NCI-H2029 (cell line): ENCODE measurements at regions not wholly inside any gene's neighbourhood (a gene's known extent, or its start where the extent isn't known, plus 50 kb on each side); places are given as distances from the start of the nearest gene placed in this dataset.
"Not testable (repeated sequence)": the region's sequence is repeated elsewhere in the genome, so short reads cannot be mapped to it uniquely, and the experiment has no call there.

Experiments
- DNase-seq: peaks from one replicate; lab custom pipeline; 2025; lab: John Stamatoyannopoulos, UW

DNA sequence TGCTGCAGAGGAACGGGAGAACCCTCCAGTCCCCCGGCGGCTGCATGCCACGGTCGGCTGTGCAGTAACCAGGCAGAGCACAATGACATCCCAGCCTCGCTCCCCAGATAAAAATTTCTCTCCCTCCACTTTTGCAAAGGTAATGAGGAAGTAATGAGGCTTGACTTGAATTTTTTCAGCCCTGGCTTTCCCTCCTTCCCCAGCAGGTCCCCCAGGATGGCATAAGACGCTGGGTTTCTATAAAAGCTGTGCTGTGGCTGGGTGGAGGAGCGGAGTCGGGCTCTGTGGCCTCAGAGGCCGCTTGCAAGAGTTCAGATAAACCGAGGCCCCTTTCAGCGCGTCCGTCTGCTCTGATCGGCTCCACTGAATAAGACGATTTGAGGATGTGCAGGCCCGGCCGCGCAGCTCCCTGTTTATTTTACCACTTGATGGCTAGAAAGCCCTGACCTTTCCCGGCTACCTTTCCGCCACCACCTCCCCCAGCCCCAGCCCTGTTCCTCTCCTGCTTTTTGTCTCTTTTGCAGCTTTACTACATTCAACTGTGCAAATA lies 351.9 kb upstream of the IRX2 start:
- no peak for DNase-seq

DNA sequence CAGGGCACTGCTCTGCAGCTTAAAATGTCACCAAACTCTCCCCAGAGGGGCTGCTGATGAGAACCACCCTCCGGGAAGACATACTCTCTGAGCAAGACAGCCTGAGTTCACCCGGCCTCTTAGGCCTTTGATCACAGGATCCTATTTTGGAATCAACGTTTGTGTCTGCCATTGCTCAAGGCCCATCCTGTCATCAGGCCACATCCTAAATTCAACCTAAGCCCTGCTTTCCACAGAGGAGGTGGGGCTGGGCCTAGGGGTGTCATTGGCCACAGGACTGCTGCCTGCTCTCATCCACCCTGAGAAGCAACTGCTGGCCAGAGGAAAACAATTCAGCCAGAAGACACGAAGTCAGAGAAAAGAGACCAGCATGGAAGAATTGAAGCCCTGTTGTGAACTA lies 351.1 kb upstream of the IRX2 start:
- DNase-seq = no peak

DNA sequence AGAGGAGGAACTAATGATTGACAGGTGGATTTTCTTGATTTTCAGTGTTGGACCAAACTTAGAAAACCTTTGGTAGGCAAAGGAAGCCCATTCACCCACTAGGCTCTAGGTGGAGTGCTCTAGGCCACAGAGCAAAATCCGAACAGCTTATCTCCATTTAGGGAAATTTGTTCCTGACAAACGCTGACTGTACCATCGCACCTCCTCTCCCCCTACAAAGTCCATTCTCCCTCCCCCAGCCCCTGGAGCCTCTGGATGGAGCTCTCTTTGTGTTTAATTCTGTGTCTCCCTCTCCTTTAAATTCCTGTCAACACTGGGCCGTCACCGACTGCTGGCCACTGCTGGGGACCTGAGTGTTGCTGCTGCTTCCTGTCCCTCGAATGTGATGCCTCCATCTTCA lies 350.1 kb upstream of the IRX2 start:
- no peak for DNase-seq

DNA sequence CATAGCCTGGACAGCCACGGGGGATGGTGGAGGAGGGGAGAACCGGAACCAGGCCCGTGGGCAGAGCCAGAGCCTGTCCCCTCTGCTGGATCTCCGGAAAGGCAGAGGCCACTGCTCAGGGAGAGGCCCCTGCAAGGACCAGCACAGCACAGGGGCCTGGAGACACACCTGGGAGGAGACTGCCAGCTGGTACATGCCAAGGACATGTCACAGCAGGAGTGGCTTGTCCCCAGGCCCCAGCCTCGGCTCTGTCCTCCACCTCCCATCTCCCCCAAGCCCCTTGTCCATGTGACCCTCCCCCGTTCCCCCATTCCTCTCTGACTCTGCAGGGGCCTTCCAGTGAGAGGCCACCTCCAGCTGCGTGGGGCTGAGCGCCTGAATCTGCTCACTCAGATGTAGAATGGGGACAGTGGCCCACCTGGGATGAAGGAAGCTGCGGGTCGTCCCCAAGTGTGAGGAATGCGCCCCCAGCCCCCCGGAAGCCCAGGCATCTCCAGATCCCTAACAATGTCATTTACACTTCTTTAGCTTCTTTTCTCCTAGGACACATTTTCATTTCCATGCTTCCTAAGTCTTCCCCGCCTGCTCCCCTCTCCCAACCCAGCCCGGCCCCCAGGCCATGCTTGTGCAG lies 349.6 kb upstream of the IRX2 start:
- DNase-seq = no peak

DNA sequence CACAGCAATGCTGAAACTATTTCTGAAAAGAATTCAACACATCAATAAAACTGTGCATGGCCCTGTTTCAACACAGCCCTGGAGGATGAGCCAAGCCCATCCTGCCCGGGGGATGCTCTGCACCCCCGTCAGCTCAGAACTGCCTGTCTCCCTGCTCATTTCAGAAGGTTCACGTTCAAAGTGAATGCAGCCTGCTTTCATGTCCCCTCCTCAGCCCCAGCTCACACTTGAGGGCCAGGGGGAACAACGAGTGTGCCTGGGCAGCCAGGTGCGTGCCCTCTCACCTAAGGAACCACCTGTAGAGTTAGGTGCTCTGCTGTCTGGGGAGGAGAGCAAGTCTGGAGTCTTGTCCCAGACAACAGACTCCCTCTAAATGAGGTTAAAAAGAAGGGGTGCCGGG lies 348.5 kb upstream of the IRX2 start:
- no peak for DNase-seq

DNA sequence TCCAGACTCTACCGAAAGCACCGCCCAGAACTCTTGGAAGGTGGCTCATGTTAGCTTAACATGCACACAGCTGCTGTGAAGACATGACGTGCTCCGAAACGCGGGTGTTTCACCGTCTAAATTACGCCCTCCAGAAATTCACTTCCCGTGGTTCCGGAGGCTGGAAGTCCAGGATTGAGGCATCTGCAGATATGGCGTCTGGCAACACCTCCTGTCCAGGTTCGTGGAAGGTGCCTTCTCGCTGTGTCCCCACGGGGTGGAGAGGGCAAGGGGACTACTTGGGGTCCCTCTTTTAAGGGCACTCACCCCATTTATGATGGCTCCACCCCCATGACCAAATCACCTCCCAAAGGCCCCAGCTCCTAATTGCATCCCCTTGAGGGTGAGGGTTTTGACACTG lies 348.0 kb upstream of the IRX2 start:
- DNase-seq = no peak

DNA sequence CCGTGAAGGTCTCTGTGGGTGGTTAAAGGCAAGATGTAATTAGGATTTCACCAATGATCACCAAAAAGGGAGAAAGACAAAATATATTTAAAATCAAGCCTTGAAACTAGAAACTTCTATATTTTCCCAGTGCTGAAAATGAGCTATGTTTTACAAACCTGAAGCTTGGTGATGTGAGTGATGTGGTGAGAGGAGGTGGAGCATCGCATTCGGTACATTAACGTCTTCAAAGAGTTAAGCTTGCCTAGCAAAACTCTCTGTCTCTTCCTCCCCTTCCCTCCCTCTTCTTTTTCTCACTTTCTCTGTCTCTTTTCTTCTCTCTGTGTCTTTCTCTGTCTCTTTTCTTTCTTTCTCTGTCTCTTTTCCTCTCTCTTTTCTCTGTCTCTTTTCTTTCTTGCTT lies 347.3 kb upstream of the IRX2 start:
- no peak for DNase-seq

DNA sequence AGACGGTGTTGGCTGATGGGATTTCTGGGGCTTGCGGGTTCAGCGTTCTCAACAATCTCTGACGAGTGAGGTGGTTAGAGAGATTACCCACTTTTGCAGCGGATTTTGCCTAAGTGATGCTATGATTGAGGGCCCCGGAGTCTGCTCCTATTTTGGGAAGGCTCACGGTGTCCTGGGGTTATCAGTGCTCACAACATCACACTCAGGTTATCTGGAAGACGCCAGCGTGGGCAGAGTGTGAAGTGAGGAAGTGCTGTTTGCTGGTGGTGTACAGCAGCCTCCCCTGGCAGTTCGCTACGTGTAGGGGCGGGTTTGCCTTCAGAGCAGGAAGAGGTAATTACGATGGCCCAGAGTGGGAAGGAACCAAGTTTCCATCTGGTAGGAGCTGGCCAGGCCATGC lies 341.2 kb upstream of the IRX2 start:
- no peak for DNase-seq

DNA sequence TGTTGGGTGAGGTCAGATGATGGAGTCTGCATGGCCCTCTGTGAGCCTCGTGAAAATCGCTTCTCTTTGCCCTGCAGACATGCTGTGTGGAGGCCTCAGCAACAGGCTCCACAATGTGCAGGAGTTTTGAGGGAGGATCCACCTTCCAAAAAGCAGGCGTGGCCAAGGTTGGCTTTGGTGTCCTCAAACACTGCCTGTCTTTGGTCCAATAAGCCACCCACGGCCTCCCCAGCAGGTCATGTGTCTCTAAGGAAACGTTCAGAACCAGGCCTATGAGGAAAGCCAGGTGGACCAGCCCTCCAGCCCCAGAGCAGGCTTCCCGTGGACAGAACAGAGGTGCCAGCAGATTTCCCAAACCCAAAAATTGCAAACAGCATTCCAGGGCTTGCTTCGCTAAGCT lies 340.7 kb upstream of the IRX2 start:
- no peak for DNase-seq

DNA sequence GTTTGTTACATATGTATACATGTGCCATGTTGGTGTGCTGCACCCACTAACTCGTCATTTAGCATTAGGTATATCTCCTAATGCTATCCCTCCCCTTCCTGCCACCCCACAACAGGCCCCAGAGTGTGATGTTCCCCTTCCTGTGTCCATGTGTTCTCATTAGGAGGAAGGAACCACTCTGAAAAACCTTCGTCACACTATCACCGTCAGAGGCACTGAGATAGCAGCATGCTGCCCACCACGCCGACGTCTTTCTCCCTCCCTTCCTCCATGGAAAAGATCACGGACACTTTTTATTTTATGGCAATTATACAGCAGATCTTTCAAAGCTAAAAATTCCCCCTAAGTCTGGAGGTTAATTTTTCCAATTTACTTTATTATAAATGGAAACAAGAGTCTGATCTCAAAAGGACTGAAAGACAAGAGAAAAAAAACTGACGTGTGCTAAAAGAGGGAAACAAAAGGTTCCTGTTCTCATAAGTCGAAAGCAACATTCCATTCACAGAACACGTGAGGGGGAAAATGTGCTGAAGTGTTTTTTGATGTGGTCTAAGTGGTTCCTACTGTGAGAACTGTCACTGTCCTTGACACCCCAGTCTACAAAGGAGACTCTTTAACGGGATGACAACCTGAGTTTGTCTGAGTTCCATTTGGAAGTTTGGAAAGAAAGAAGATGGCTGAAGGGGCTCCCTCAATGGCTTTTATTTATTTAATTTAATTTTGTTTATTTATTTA lies 339.7 kb upstream of the IRX2 start:
- DNase-seq = no peak

DNA sequence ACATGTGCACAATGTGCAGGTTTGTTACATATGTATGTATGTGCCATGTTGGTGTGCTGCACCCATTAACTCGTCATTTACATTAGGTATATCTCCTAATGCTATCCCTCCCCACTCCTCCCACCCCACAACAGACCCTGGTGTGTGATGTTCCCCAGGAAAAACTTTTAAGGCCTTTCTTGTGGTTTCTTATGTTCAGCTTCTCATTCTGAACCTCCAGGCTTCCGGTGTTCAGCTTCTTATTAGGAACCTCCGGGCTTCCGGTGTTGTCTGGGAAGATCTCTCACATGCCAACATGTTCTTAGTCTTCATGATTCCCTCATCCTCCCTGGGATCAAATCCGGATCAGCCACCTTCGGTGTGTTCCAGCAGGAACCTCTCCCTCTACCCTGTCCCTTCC lies 338.8 kb upstream of the IRX2 start:
- not testable (repeated sequence) for DNase-seq

DNA sequence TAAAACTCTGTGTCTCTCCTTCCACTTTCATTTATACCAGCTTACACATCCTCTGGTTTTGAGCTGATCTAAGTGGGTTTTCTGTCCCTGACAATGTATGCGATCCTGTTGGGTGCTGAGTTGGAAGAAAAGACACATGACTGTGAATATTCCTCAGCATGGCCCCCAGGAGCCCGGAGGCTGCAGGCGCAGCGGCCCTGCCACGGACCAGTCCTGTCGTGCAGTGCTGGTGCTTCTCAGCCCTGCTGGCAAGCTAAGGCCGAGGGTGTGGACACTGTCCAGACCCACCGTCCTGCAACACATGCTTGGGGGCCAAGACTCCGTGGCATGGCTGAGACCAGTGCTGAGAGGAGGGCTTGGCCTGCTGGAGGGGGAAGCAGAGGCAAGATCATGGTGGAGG lies 328.9 kb upstream of the IRX2 start:
- DNase-seq = no peak

DNA sequence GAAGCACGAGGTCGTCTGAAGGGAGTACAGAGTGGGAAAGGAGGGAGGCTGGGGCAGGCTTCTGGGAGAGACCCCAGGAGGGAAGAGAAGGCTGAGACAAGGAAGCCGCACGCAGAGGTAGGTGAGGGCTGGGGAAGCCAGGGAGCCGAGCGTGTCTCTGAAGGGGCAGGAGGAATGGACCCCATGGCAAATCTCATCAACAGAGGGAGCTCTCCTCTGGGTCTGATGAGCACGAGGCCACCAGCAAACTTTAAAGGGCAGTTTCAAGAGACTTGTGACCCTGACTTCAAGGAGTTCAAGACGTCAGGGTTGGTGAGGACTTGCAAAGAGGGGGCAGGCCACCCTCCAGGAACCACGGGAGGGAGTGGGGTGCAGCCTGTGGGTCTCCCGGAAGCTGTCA lies 326.2 kb upstream of the IRX2 start:
- DNase-seq = no peak

DNA sequence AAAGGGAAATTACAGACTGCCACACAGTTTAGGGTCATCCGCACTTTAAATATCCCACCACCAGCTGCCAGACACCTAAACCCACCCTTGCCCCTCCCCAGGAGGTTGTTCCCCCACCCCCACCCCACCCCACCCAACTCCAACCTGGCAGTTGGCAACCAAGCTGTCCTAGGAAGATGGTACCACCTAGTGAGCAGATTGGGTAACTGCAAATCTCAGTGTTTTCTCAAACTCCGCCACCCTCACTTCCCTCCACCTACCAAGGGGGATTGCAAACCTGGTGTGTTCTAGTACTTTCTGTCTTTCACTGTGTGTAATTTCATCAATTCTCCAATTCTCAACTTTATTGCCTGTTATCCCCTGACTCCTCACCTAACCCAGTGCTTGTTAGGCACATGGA lies 323.8 kb upstream of the IRX2 start:
- DNase-seq = no peak

DNA sequence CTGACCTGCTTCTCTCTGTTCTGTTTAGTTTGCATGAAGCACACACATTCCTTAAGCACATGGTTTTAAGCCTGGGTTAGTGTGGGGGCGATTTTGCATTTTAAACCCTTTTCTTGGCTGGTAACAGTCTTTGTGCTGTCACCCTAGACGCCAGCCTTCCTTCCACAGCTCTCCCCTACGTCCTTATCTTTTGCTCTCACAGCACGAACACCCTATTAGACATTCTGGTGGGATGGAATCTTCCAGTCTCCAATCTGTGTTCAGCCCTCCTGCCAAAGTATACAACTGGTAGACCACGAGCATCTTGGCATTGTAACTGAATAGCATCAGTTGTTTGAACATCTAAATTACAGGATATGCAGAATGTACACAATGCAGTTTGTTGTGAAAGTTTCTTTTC lies 316.9 kb upstream of the IRX2 start:
- DNase-seq = no peak

DNA sequence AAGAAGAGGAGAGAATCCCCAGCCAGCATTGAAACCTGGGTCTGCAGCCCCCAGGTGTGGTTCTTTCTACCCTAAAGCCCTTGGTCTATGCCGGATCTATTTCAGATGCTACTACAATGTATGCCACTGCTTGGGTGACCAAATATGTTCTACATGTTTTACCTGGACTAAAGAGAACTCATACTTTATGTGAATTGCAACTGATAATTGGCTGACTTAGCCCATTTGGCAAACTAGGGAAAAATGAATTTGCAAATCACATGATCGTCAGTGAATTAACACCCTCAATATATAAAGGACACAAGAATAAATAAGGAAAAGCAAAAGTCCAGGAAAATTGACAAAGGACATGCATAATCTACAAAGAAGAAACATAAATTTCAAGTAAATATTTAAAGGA lies 308.8 kb upstream of the IRX2 start:
- DNase-seq = no peak

DNA sequence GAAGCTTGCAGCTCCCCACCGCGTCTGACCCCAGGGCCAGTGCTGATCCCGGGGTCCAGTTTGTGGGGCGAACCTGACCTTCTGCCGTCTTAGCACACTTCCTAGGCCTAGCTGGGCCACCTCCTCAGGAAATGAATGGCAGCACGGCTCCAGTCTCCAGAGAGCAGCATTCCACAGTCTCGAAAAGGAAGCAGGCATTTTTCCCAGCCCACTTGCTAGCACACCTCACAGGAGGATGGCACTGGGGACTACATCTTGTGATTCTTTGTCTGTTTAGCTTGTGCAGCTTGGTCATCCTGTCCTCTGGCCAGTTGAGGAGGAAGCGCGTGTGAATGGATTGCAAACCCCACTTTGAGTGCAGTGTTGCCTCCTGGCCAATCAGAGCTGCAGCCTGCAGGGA lies 308.0 kb upstream of the IRX2 start:
- no peak for DNase-seq

DNA sequence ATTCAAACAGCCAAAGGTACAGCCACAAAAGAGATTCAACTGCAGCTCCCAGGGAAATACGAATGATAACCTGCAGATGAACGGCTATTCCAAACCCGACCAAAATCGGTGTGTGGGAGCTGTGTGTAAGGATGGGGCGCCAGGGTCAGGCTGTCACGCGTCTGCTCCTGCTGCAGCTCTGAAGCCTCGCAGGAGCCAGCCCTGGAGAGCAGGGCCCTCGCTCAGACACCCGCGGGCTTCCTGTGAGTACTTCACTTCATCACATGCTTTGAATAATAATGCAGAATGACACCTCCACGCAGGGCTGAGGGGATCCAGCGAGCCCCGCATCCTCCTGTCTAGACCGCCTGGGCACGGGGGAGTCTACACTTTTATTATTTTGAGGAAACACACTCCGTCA lies 307.5 kb upstream of the IRX2 start:
- DNase-seq = no peak

DNA sequence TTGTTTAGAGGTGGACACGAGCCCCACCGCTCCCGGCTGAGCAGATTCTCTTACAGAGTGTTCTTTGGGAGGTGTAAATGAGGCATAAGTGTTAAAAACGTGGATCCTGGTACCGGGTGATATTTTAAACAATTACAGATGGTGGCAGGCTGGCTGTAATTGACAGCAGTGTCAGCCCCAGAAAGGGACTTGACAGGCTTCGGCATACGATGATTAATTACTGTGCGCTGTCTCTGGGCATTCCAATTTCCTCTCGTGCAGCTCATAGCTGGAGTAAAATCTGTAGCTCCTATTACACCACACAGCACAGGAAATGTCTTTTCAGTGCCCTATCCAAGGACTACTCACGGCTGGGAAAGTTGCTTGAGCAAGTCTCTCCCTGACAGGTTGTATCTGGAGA lies 305.4 kb upstream of the IRX2 start:
- DNase-seq = no peak

DNA sequence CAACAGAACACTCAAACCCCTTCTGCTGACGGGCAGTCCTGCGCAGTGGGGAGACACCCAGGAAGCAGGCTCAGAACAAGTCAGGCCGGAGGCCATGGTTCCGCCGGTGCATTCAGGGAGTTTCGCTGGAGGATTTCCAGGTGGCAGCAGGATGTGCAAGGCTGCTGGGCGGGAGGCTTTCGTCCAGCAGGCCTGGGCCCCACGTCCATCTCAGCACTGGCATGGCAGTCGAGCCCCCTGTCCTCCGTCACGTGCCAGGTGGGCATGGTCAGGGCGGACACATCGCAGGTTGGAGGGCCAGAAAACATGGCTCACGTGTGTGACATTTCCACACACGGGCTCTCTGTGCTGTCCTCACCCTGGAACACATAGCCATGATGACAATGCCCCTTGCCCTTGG lies 299.9 kb upstream of the IRX2 start:
- no peak for DNase-seq

DNA sequence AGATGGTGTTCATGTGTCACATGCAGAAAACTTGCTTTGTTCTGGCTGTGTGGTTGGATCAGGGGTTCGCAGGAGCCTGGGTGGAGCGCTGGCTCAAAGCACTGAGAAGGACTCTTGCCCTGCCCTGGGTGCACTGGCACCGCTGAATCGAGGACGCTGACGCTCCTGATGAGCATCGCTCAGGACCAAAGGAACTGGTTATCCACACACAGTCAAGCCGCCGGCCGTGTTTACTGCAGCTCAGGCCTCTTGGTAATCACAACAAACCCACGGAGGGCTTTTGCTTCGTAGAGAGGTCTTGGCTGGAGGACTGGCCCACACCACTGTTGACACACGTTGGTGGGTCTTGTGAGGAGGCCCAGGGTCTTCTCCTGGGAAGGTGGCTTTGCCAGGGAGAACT lies 299.4 kb upstream of the IRX2 start:
- no peak for DNase-seq

DNA sequence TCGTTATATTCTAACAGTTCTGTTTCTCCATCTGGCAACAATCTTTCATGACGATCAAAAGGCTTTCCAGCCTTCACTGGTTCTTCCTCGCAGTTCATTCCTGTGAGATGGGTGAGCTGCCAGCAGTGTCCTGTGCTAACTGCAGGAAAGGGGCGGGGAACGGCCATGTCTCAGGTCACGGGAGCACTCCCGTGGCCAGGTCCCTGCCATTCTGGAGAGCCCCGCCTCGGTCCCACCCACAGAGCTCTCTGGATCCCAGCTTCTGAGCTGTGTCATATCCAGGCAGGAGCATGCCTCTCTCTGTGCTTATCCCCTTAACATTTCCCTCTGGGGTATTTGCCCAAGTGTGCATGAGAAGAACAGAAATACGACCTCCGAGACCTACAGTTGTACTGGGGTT lies 297.8 kb upstream of the IRX2 start:
- no peak for DNase-seq

DNA sequence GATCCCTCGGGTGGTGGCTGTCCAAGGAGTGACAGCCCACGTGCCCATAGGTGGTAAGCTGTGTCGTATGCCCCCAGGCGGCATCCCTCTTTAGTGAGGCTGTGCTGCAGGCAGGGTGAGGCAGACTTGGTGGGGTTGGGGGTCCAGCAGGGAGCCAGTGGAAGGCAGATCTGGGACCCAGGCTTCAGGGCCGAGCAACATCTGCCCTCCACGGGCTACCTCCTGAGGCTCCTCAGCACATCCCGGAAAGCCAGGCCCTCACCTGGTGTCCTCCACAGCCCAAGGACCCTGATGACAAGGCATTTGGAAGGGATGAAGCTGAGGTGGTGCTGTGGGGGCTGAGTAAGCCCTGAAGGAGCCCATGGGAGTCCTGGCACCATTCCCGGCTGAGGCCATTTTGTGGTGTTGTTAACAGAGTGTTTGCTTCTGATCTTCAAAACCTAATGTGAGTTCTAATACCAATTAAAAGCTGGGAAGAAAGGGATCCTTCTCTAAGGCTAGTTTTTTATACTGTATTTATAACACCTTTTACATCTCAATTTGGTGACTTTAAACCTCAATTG lies 295.8 kb upstream of the IRX2 start:
- DNase-seq = no peak

DNA sequence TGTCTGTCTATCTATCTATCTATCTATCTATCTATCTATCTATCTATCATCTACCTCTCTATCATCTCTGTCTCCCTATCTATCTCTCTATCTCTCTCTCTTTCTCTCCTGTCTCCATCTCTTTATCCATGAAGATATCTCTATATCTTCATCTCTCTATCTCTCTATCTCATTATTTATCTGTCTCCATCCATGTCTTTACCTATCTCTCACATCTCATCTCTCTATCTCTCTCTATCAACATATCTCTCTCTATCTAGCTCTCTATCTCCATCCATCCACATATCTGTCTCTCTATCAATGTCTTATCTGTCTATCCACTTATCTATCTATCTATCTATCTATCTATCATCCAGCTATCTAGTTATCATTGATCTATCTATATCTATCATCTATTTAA lies 292.1 kb upstream of the IRX2 start:
- DNase-seq = no peak
